NCI-H774 (cell line): ENCODE measurements at regions not wholly inside any gene's neighbourhood (a gene's known extent, or its start where the extent isn't known, plus 50 kb on each side); places are given as distances from the start of the nearest gene placed in this dataset.

Source experiments
- DNase-seq: peaks from one replicate; lab custom pipeline; 2025; lab: John Stamatoyannopoulos, UW

GRCh38 chr16:80489173-80489572 lies 51.6 kb upstream of the DYNLRB2 start:
- DNase-seq, result no peak

- DNase-seq, result no peak
These were observed 52.6 kb upstream of the DYNLRB2 start for GRCh38 chr16:80488167-80488566.

- DNase-seq, result no peak
These were observed 60.1 kb upstream of the DYNLRB2 start for GRCh38 chr16:80480664-80481063.

GRCh38 chr16:80477838-80478237 lies 63.0 kb upstream of the DYNLRB2 start:
- DNase-seq, result no peak

- no peak for DNase-seq
These were observed 72.8 kb upstream of the DYNLRB2 start for GRCh38 chr16:80468029-80468428.

- DNase-seq, result peak; percentile 1
These were observed 74.5 kb upstream of the DYNLRB2 start for GRCh38 chr16:80466024-80466987.

- DNase-seq, result no peak
These were observed 76.9 kb upstream of the DYNLRB2 start for GRCh38 chr16:80463751-80464495.

- DNase-seq, result no peak
These were observed 77.5 kb upstream of the DYNLRB2 start for GRCh38 chr16:80463326-80463725.

- no peak for DNase-seq
These were observed 77.9 kb upstream of the DYNLRB2 start for GRCh38 chr16:80462917-80463316.

- no peak for DNase-seq
These were observed 79.8 kb upstream of the DYNLRB2 start for GRCh38 chr16:80460988-80461387.

- no peak for DNase-seq
These were observed 80.8 kb upstream of the DYNLRB2 start for GRCh38 chr16:80459966-80460365.

GRCh38 chr16:80459331-80459777 lies 81.4 kb upstream of the DYNLRB2 start:
- DNase-seq, result no peak

GRCh38 chr16:80457871-80458270 lies 82.9 kb upstream of the DYNLRB2 start:
- no peak for DNase-seq

- no peak for DNase-seq
These were observed 86.0 kb upstream of the DYNLRB2 start for GRCh38 chr16:80454802-80455201.

GRCh38 chr16:80449392-80449791 lies 91.4 kb upstream of the DYNLRB2 start:
- DNase-seq, result no peak

- DNase-seq, result no peak
These were observed 93.6 kb upstream of the DYNLRB2 start for GRCh38 chr16:80447241-80447640.

GRCh38 chr16:80442779-80443178 lies 98.0 kb upstream of the DYNLRB2 start:
- DNase-seq, result no peak

- DNase-seq, result no peak
These were observed 98.9 kb upstream of the DYNLRB2 start for GRCh38 chr16:80441935-80442334.

GRCh38 chr16:80440667-80441066 lies 100.1 kb upstream of the DYNLRB2 start:
- DNase-seq, result no peak

- DNase-seq, result no peak
These were observed 103.1 kb upstream of the DYNLRB2 start for GRCh38 chr16:80437707-80438106.

- DNase-seq, result no peak
These were observed 104.3 kb upstream of the DYNLRB2 start for GRCh38 chr16:80436510-80436909.

- no peak for DNase-seq
These were observed 107.2 kb upstream of the DYNLRB2 start for GRCh38 chr16:80433623-80434022.

GRCh38 chr16:80427795-80428194 lies 113.0 kb upstream of the DYNLRB2 start:
- no peak for DNase-seq
